ENCODE measurements at regions not wholly inside any gene's neighbourhood (a gene's known extent, or its start where the extent isn't known, plus 50 kb on each side); places are given as distances from the start of the nearest gene placed in this dataset.

GRCh38 chr11:22497474-22497873, 128.1 kb downstream of the FANCF start:
- H3K36me3 ChIP-seq (ENCODE audit: insufficient read depth, low read length): no peaks in the 10 kb centered on the region
- no peaks in the 10 kb centered on the region for H3K27me3 ChIP-seq (ENCODE audit: insufficient read depth, low read depth, low read length)
- no peak overlapping the region for H2AFZ ChIP-seq (ENCODE audit: low read depth, low read length)
- no peaks in the 10 kb centered on the region for H3K79me2 ChIP-seq (replicated peaks; ENCODE audit: insufficient read depth, low read length)
- no peaks in the 10 kb centered on the region for H3K9me3 ChIP-seq (ENCODE audit: low read length)
- no peak overlapping the region for H3K4me3 ChIP-seq (ENCODE audit: low read length)
- H3K9me2 ChIP-seq (ENCODE audit: insufficient read depth, low read length): no peaks in the 10 kb centered on the region
- H3F3A ChIP-seq (ENCODE audit: insufficient read depth, low read length, poor library complexity, severe bottlenecking): no peaks in the 10 kb centered on the region
- H3K9ac ChIP-seq (ENCODE audit: low read length): no peak overlapping the region
- TF ChIP-seq RAD21 (conservative IDR thresholded peaks at IDR 0.05) (no peak), REST (IDR thresholded peaks at IDR 0.05; ENCODE audit: borderline replicate concordance) (no peak), POLR2AphosphoS5 (IDR thresholded peaks at IDR 0.05) (no peak), CTCF (IDR thresholded peaks at IDR 0.05; ENCODE audit: poor library complexity, severe bottlenecking) (no peak), EZH2 (IDR thresholded peaks at IDR 0.05; ENCODE audit: borderline replicate concordance, insufficient read depth, low read length, poor library complexity, severe bottlenecking) (no peak), TAF1 (IDR thresholded peaks at IDR 0.05; ENCODE audit: low read depth) (no peak), MXI1 (conservative IDR thresholded peaks at IDR 0.05; ENCODE audit: poor library complexity, severe bottlenecking) (no peak), EP300 (conservative IDR thresholded peaks at IDR 0.05; ENCODE audit: poor library complexity, severe bottlenecking) (no peak), SMC3 (conservative IDR thresholded peaks at IDR 0.05; ENCODE audit: poor library complexity) (no peak)
- H3K27ac ChIP-seq (ENCODE audit: low read length): no peak overlapping the region
- H3K4me2 ChIP-seq (ENCODE audit: low read length): no peak overlapping the region
- H4K20me1 ChIP-seq (ENCODE audit: insufficient read depth): no peaks in the 10 kb centered on the region

GRCh38 chr11:22491555-22492225, 133.9 kb downstream of the FANCF start:
- Histone ChIP-seq H3K9ac (ENCODE audit: low read length) (no peak overlapping the region), H3K79me2 (replicated peaks; ENCODE audit: insufficient read depth, low read length) (no peaks in the 10 kb centered on the region), H3K27me3 (ENCODE audit: insufficient read depth, low read depth, low read length) (no peaks in the 10 kb centered on the region), H3K27ac (ENCODE audit: low read length) (peak overlapping the region; percentile 9), H2AFZ (ENCODE audit: low read depth, low read length) (no peak overlapping the region), H4K20me1 (ENCODE audit: insufficient read depth) (no peaks in the 10 kb centered on the region), H3K4me3 (ENCODE audit: low read length) (no peak overlapping the region), H3F3A (ENCODE audit: insufficient read depth, low read length, poor library complexity, severe bottlenecking) (no peaks in the 10 kb centered on the region), H3K4me2 (ENCODE audit: low read length) (no peak overlapping the region), H3K36me3 (ENCODE audit: insufficient read depth, low read length) (no peaks in the 10 kb centered on the region), H3K9me3 (ENCODE audit: low read length) (no peaks in the 10 kb centered on the region), H3K9me2 (ENCODE audit: insufficient read depth, low read length) (no peaks in the 10 kb centered on the region)
- TF ChIP-seq SMC3 (conservative IDR thresholded peaks at IDR 0.05; ENCODE audit: poor library complexity) (no peak), MXI1 (conservative IDR thresholded peaks at IDR 0.05; ENCODE audit: poor library complexity, severe bottlenecking) (no peak), EZH2 (IDR thresholded peaks at IDR 0.05; ENCODE audit: borderline replicate concordance, insufficient read depth, low read length, poor library complexity, severe bottlenecking) (no peak), TAF1 (IDR thresholded peaks at IDR 0.05; ENCODE audit: low read depth) (no peak), CTCF (IDR thresholded peaks at IDR 0.05; ENCODE audit: poor library complexity, severe bottlenecking) (no peak), EP300 (conservative IDR thresholded peaks at IDR 0.05; ENCODE audit: poor library complexity, severe bottlenecking) (no peak), RAD21 (conservative IDR thresholded peaks at IDR 0.05) (no peak), REST (IDR thresholded peaks at IDR 0.05; ENCODE audit: borderline replicate concordance) (no peak), POLR2AphosphoS5 (IDR thresholded peaks at IDR 0.05) (no peak)

Data from neural cell (in vitro differentiated cells).